GM12878 (cell line): ENCODE measurements at regions not wholly inside any gene's neighbourhood (a gene's known extent, or its start where the extent isn't known, plus 50 kb on each side); places are given as distances from the start of the nearest gene placed in this dataset.

Source experiments
- ATAC-seq: fragments of 200-7000 bp; cut with Tn5 transposase; 3 replicates; pipeline ENCODE4 v1.9.1; 2020; ENCODE audit warnings: mild to moderate bottlenecking, moderate library complexity
- BruUV-seq: library from RNA; stranded (reverse); fragments of 400-500 nt; replicated peaks from 2 replicates; lab custom pipeline; 2021; lab: Mats Ljungman, UMichigan
- CTCF ChIA-PET: fragments of 300-600 bp; sonication (Branson Sonifier 250); formaldehyde crosslinking; extraction: SDS; loops from one replicate; lab custom pipeline; 2021; ENCODE audit warnings: inconsistent platforms; lab: Yijun Ruan, JAX
- POLR2A ChIA-PET: fragments of 350-600 bp; formaldehyde crosslinking; extraction: SDS; loops from one replicate; lab custom pipeline; 2021; ENCODE audit warnings: inconsistent platforms; lab: Charles Lee
- RAD21 ChIA-PET: fragments of 300-600 bp; sonication (Branson Sonifier 250); formaldehyde crosslinking; loops from one replicate; lab custom pipeline; 2023; ENCODE audit warnings: antibody characterized with exemption; ENCODE audit not compliant: unreplicated experiment; lab: Charles Lee
- SMC1A ChIA-PET: fragments of 300-600 bp; sonication (Branson Sonifier 250); formaldehyde crosslinking; loops from one replicate; lab custom pipeline; 2023; ENCODE audit not compliant: unreplicated experiment, uncharacterized antibody; lab: Charles Lee
- DNase-seq: peaks from one replicate; pipeline ENCODE4 v3.0.0-alpha.2; 2011; ENCODE audit warnings: low read depth, low spot score
- FAIRE-seq: peaks from 3 replicates; lab custom pipeline; 2011; peaks lifted over from hg19 to GRCh38; lab: Jason Lieb, UNC
- H2AFZ ChIP-seq: 2 replicates; pipeline ENCODE4 v1.6.0; 2011; ENCODE audit warnings: low read depth, low read length, control low read depth; ENCODE audit not compliant: control insufficient read depth
- H3K27ac ChIP-seq: 2 replicates; pipeline ENCODE4 v1.5.1; 2011; ENCODE audit warnings: control low read depth; ENCODE audit not compliant: control insufficient read depth, insufficient read depth
- H3K27me3 ChIP-seq, 2 experiments: replicated peaks in 1 of 2; 2 replicates each; pipeline versions ENCODE4 v1.6.0 to v1.6.1; 2011; ENCODE audit warnings: low read length in 1 of 2; ENCODE audit not compliant: control insufficient read depth in 2 of 2, insufficient read depth in 2 of 2
- H3K36me3 ChIP-seq, 2 experiments: 2 replicates each; pipeline ENCODE4 v1.5.1; 2011; ENCODE audit warnings: low read length in 1 of 2; ENCODE audit not compliant: control insufficient read depth in 2 of 2, insufficient read depth in 2 of 2
- H3K4me1 ChIP-seq: 2 replicates; pipeline ENCODE4 v1.6.1; 2011; ENCODE audit warnings: mild to moderate bottlenecking, low read length, moderate library complexity, mixed read lengths; ENCODE audit not compliant: control insufficient read depth, insufficient read depth
- H3K4me2 ChIP-seq: 2 replicates; pipeline ENCODE4 v1.6.0; 2011; ENCODE audit warnings: control low read depth; ENCODE audit not compliant: control insufficient read depth, insufficient read depth
- H3K4me3 ChIP-seq: fragments of 200-600 bp; sonication (generic); 2 replicates; pipeline ENCODE4 v1.5.1; 2016
- H3K79me2 ChIP-seq: 2 replicates; pipeline ENCODE4 v1.6.0; 2011; ENCODE audit warnings: low read length; ENCODE audit not compliant: control insufficient read depth, insufficient read depth
- H3K9ac ChIP-seq: 2 replicates; pipeline ENCODE4 v1.8.0; 2011; ENCODE audit warnings: low read length, control low read depth, mixed read lengths; ENCODE audit not compliant: control insufficient read depth, insufficient read depth
- H3K9me3 ChIP-seq: replicated peaks from 3 replicates; pipeline ENCODE4 v1.5.1; 2011; ENCODE audit warnings: mild to moderate bottlenecking, low read length; ENCODE audit not compliant: control insufficient read depth, insufficient read depth
- H4K20me1 ChIP-seq: 2 replicates; pipeline ENCODE4 v1.6.0; 2011; ENCODE audit not compliant: control insufficient read depth, insufficient read depth
- CBFB ChIP-seq: IDR thresholded peaks from 2 replicates; pipeline ENCODE4 v1.6.1; 2016; ENCODE audit warnings: antibody characterized with exemption, low read depth
- CREM ChIP-seq: IDR thresholded peaks from 2 replicates; pipeline ENCODE4 v1.6.1; 2014; ENCODE audit warnings: antibody characterized with exemption, low read depth
- ETV6 ChIP-seq, 2 experiments: fragments of 450-650 bp in 1 of 2; IDR thresholded peaks in 1 of 2; conservative IDR thresholded peaks in 1 of 2; 2 replicates each; pipeline ENCODE4 v1.6.1; 2014; ENCODE audit warnings: antibody characterized with exemption in 1 of 2, borderline replicate concordance in 1 of 2, low read depth in 1 of 2, mild to moderate bottlenecking in 1 of 2, moderate library complexity in 1 of 2
- HDGF ChIP-seq: fragments of 450-650 bp; IDR thresholded peaks from 2 replicates; pipeline ENCODE4 v1.6.1; 2016; ENCODE audit warnings: antibody characterized with exemption
- SREBF1 ChIP-seq: IDR thresholded peaks from 2 replicates; pipeline ENCODE4 v1.6.1; 2012; ENCODE audit warnings: mild to moderate bottlenecking, low read length
- SRF ChIP-seq, 2 experiments: IDR thresholded peaks; 2 replicates each; pipeline ENCODE4 v1.6.1; 2011; ENCODE audit warnings: low read depth in 2 of 2, low read length in 2 of 2, mild to moderate bottlenecking in 1 of 2, moderate library complexity in 1 of 2
- STAT3 ChIP-seq: IDR thresholded peaks from 2 replicates; pipeline ENCODE4 v1.6.1; 2011; ENCODE audit warnings: low read depth, low read length, improper control_type of control experiment
- TBL1XR1 ChIP-seq: IDR thresholded peaks from 2 replicates; pipeline ENCODE4 v1.6.1; 2012; ENCODE audit warnings: low read depth, low read length, improper control_type of control experiment
- TCF3 ChIP-seq: IDR thresholded peaks from 2 replicates; pipeline ENCODE4 v1.6.1; 2012; ENCODE audit warnings: low read depth, mild to moderate bottlenecking, low read length, borderline replicate concordance; ENCODE audit not compliant: insufficient read depth
- WRNIP1 ChIP-seq: IDR thresholded peaks from 2 replicates; pipeline ENCODE4 v1.6.1; 2011; ENCODE audit warnings: low read depth, low read length, improper control_type of control experiment, borderline replicate concordance
- ZNF687 ChIP-seq: fragments of 450-650 bp; IDR thresholded peaks from 2 replicates; pipeline ENCODE4 v1.6.1; 2017; ENCODE audit warnings: mild to moderate bottlenecking, moderate library complexity
- WGBS: methylation state at CpG from one replicate; pipeline ENCODE4 v1.1.6; 2016; ENCODE audit warnings: low lambda C conversion rate; ENCODE audit not compliant: insufficient replicate concordance, insufficient coverage; ENCODE audit errors: missing lambda C conversion rate; 5-methylcytosine and 5-hydroxymethylcytosine counted together
- in situ Hi-C: fragments of 300-500 bp; cut with MboI; formaldehyde crosslinking; loops from 9 replicates; pipeline ENCODE4 v1.14.3; 2018; ENCODE audit warnings: mixed read lengths
- intact Hi-C: fragments of 100-400 bp; cut with micrococcal nuclease; formaldehyde crosslinking; loops from one replicate; pipeline ENCODE4 v1.14.2; 2022; ENCODE audit not compliant: unreplicated experiment

- no peak overlapping the region for H3K4me2 ChIP-seq
- intact Hi-C loops (no loop called here), in situ Hi-C loops (no loop called here)
- BruUV-seq, result no TSS peak
- no peaks in the 10 kb centered on the region for H3K36me3 ChIP-seq
- H3K4me1 ChIP-seq, result no peaks in the 10 kb centered on the region
- ChIA-PET CTCF (no interaction called here), SMC1A (interaction anchor here (0.8 to 7.1 kb wide), 7 partner anchors 15 to 147 kb away, joined by 3 to 45 read pairs (median 4); no protein-coding TSS in a partner anchor), POLR2A (no interaction called here), RAD21 (interaction anchor here (0.7 kb wide), 1 partner anchor 93 kb away, joined by 3 read pairs; no protein-coding TSS in a partner anchor)
- H3K9me3 ChIP-seq, result no peaks in the 10 kb centered on the region; the same call in 2 of the 3 replicates
- FAIRE-seq (no peak), DNase-seq (no peak), ATAC-seq (peak; percentile 68)
- no peak overlapping the region for H3K27ac ChIP-seq
- no peaks in the 10 kb centered on the region for H3K27me3 ChIP-seq
- TF ChIP-seq SRF (IDR thresholded peaks at IDR 0.05; ENCODE audit: low read depth in 2 of 2, low read length in 2 of 2), result no peak
- TF ChIP-seq ETV6 (conservative IDR thresholded peaks at IDR 0.05 in 1 of 2, IDR thresholded peaks at IDR 0.05 in 1 of 2; ENCODE audit: borderline replicate concordance in 1 of 2, low read depth in 1 of 2), result no peak
- TF ChIP-seq CBFB, result no peak
- no peak for TF ChIP-seq WRNIP1
- TF ChIP-seq TBL1XR1, result no peak
- no peak for TF ChIP-seq STAT3
- TF ChIP-seq ZNF687, result no peak
- TF ChIP-seq CREM, result no peak
- no peak for TF ChIP-seq HDGF
- TF ChIP-seq SREBF1, result no peak
- no peak for TF ChIP-seq TCF3
- no peak overlapping the region for H2AFZ ChIP-seq
- no peaks in the 10 kb centered on the region for H4K20me1 ChIP-seq
- 0% methylated on average over 1 of the region's 1 CpG for WGBS
- H3K79me2 ChIP-seq, result no peaks in the 10 kb centered on the region
- no peak overlapping the region for H3K4me3 ChIP-seq
- H3K9ac ChIP-seq, result no peak overlapping the region
Observed at GRCh38 chr5:35341189-35341588, 110.9 kb upstream of the PRLR start.
